ENCODE measurements at regions not wholly inside any gene's neighbourhood (a gene's known extent, or its start where the extent isn't known, plus 50 kb on each side); places are given as distances from the start of the nearest gene placed in this dataset.

- TF ChIP-seq PKNOX1 (IDR thresholded peaks at IDR 0.05) (no peak), ELF4 (IDR thresholded peaks at IDR 0.05) (no peak), L3MBTL2 (conservative IDR thresholded peaks at IDR 0.05) (no peak), NFRKB (IDR thresholded peaks at IDR 0.05) (no peak), CTBP1 (IDR thresholded peaks at IDR 0.05; ENCODE audit: borderline replicate concordance) (no peak), ZNF384 (IDR thresholded peaks at IDR 0.05) (no peak), SUZ12 (IDR thresholded peaks at IDR 0.05) (no peak), LEF1 (IDR thresholded peaks at IDR 0.05; ENCODE audit: borderline replicate concordance) (no peak), SP1 (IDR thresholded peaks at IDR 0.05) (no peak), TARDBP (IDR thresholded peaks at IDR 0.05) (no peak)
- no peak for DNase-seq (ENCODE audit: extremely low spot score)
- CTCF ChIA-PET = no interaction called here
- POLR2A ChIA-PET = no interaction called here
Observed at GRCh38 chr11:112863305-112863704, 97.9 kb upstream of the NCAM1 start.

- TF ChIP-seq NFRKB (IDR thresholded peaks at IDR 0.05) (no peak), ELF4 (IDR thresholded peaks at IDR 0.05) (no peak), BHLHE40 (IDR thresholded peaks at IDR 0.05; ENCODE audit: borderline replicate concordance) (no peak), FOXM1 (IDR thresholded peaks at IDR 0.05; ENCODE audit: borderline replicate concordance) (no peak), FOXK2 (IDR thresholded peaks at IDR 0.05) (no peak), PKNOX1 (IDR thresholded peaks at IDR 0.05) (no peak), ARNT (IDR thresholded peaks at IDR 0.05) (no peak), SP1 (IDR thresholded peaks at IDR 0.05) (no peak), TARDBP (IDR thresholded peaks at IDR 0.05) (no peak), FOXA1 (IDR thresholded peaks at IDR 0.05) (no peak), L3MBTL2 (conservative IDR thresholded peaks at IDR 0.05) (no peak), LEF1 (IDR thresholded peaks at IDR 0.05; ENCODE audit: borderline replicate concordance) (no peak)
- no peak for DNase-seq (ENCODE audit: extremely low spot score)
- ChIA-PET POLR2A (no interaction called here), CTCF (interaction anchor here (0.5 kb wide), 1 partner anchor 584 kb away, joined by 3 read pairs; no protein-coding TSS in a partner anchor)
Observed at GRCh38 chr11:112864672-112865071, 96.5 kb upstream of the NCAM1 start.

- ChIA-PET POLR2A (no interaction called here), CTCF (no interaction called here)
- TF ChIP-seq ZNF384 (IDR thresholded peaks at IDR 0.05) = no peak
- no peak for TF ChIP-seq SUZ12 (IDR thresholded peaks at IDR 0.05)
- no peak for TF ChIP-seq CTBP1 (IDR thresholded peaks at IDR 0.05; ENCODE audit: borderline replicate concordance)
- no peak for TF ChIP-seq ELF4 (IDR thresholded peaks at IDR 0.05)
- TF ChIP-seq PKNOX1 (IDR thresholded peaks at IDR 0.05) = no peak
- no peak for TF ChIP-seq HDGF (IDR thresholded peaks at IDR 0.05; ENCODE audit: borderline replicate concordance)
- TF ChIP-seq LEF1 (IDR thresholded peaks at IDR 0.05; ENCODE audit: borderline replicate concordance) = no peak
- TF ChIP-seq FOXM1 (IDR thresholded peaks at IDR 0.05; ENCODE audit: borderline replicate concordance) = no peak
- DNase-seq (ENCODE audit: extremely low spot score) = no peak
Observed at GRCh38 chr11:112871909-112872500, 89.2 kb upstream of the NCAM1 start.

DNA sequence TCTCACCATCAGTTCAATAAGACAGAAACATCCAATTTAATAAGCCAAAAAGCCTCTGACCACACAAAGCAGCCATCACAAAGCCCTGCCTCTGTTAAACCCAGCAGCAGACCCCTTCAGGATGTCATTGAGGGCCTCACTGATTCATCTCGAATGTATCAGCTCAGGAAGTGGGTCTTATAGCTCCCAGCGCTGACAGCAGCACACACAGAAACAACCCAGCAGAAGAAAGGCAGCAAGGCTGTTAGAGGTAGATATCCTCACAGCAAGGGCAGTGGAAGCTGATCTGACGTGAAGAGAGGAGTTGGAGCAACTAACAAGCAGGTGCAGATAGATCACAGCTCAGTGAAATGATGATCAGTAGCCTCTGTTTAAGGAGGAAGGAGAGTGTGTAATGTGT, 86.2 kb upstream of the NCAM1 start:
- ChIA-PET POLR2A (no interaction called here), CTCF (no interaction called here)
- no peak for TF ChIP-seq FOXK2 (IDR thresholded peaks at IDR 0.05)
- TF ChIP-seq BHLHE40 (IDR thresholded peaks at IDR 0.05; ENCODE audit: borderline replicate concordance) = no peak
- no peak for TF ChIP-seq NFRKB (IDR thresholded peaks at IDR 0.05)
- TF ChIP-seq TARDBP (IDR thresholded peaks at IDR 0.05) = no peak
- no peak for TF ChIP-seq SUZ12 (IDR thresholded peaks at IDR 0.05)
- no peak for TF ChIP-seq LEF1 (IDR thresholded peaks at IDR 0.05; ENCODE audit: borderline replicate concordance)
- TF ChIP-seq CTBP1 (IDR thresholded peaks at IDR 0.05; ENCODE audit: borderline replicate concordance) = no peak
- no peak for TF ChIP-seq HDGF (IDR thresholded peaks at IDR 0.05; ENCODE audit: borderline replicate concordance)
- no peak for DNase-seq (ENCODE audit: extremely low spot score)

DNA sequence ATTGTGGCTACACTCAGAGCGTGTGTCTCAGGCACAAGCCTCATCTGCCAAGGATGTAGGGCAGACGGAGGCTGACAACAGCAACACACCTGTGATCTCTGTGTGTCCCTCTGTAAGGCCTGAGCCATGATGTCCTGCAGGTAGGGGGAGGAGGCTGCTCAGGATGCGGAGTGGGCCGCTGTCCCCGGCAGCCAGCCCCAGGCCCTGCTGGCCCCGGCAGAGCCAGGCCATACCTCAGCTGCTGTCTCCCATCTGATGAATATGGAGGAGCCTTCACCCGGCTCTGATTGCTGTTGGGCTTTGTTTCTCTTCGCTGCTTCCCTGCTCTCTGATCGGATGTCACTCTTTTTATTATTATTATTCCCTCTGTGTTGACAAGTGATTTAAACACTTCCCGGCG, 83.6 kb upstream of the NCAM1 start:
- TF ChIP-seq ARNT (IDR thresholded peaks at IDR 0.05) (no peak), LEF1 (IDR thresholded peaks at IDR 0.05; ENCODE audit: borderline replicate concordance) (no peak), FOXM1 (IDR thresholded peaks at IDR 0.05; ENCODE audit: borderline replicate concordance) (no peak)
- CTCF ChIA-PET = no interaction called here
- DNase-seq (ENCODE audit: extremely low spot score) = no peak
- POLR2A ChIA-PET = no interaction called here

DNA sequence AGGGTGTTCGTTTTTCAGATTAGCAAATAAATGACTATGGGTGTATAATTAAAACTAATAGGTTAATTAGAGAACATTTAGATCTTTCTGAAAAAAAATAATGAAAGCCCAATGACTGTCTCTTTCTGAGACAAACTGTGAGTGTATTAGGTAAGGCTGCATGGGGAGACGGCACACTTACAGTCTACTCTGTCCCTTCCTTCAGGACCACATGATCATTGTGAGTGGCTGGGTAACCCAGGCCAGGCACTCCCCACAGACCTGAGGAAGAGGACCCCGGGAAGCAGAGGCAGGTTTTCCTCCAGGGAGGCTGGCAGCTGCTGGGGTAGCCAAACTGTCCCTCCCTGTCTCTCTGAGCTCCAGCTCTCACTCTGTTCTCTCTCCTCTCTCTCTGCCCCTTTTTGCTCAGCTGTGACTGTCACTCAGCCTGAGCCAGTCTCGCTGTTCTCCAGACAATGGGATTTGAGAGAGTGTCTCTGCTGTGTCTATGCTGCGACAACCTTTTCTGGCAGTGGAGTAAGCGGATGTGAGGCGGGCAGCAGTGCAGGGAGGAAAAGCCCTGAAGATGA, 83.1 kb upstream of the NCAM1 start:
- DNase-seq (ENCODE audit: extremely low spot score) = no peak
- TF ChIP-seq ARNT (IDR thresholded peaks at IDR 0.05) = no peak
- POLR2A ChIA-PET = no interaction called here
- CTCF ChIA-PET = no interaction called here

DNA sequence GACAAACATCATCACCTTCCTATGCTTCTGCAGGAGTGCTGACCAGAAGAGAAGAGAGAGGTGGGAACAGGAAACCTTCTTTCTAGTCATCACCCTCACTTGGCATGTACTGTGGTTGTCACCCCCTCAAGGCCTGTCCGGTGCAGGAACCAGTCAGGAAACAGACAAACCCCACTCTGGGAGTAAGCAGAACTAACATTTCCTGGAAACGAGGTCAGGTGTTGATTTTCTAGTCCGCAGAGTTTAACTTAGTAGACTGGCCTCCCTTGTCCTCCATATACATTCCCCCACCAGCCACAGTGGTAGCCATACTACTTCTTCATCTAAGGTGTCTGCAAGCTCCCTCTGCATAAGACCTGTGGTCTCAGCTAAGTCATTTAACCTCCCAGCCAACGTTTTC, 80.7 kb upstream of the NCAM1 start:
- ChIA-PET CTCF (interaction anchor here (0.5 kb wide), 1 partner anchor 12 kb away, joined by 3 read pairs; no protein-coding TSS in a partner anchor), POLR2A (no interaction called here)
- TF ChIP-seq SUZ12 (IDR thresholded peaks at IDR 0.05) (no peak), HDGF (IDR thresholded peaks at IDR 0.05; ENCODE audit: borderline replicate concordance) (no peak), ELF4 (IDR thresholded peaks at IDR 0.05) (no peak), SP1 (IDR thresholded peaks at IDR 0.05) (no peak), FOXK2 (IDR thresholded peaks at IDR 0.05) (no peak), ARNT (IDR thresholded peaks at IDR 0.05) (no peak), ZNF384 (IDR thresholded peaks at IDR 0.05) (no peak), LEF1 (IDR thresholded peaks at IDR 0.05; ENCODE audit: borderline replicate concordance) (no peak), PKNOX1 (IDR thresholded peaks at IDR 0.05) (no peak), TARDBP (IDR thresholded peaks at IDR 0.05) (no peak), NFRKB (IDR thresholded peaks at IDR 0.05) (no peak), CTBP1 (IDR thresholded peaks at IDR 0.05; ENCODE audit: borderline replicate concordance) (no peak), L3MBTL2 (conservative IDR thresholded peaks at IDR 0.05) (no peak), FOXA1 (IDR thresholded peaks at IDR 0.05) (no peak), BHLHE40 (IDR thresholded peaks at IDR 0.05; ENCODE audit: borderline replicate concordance) (no peak)
- no peak for DNase-seq (ENCODE audit: extremely low spot score)
